ENCODE measurements at regions not wholly inside any gene's neighbourhood (a gene's known extent, or its start where the extent isn't known, plus 50 kb on each side); places are given as distances from the start of the nearest gene placed in this dataset.
"Not testable (repeated sequence)": the region's sequence is repeated elsewhere in the genome, so short reads cannot be mapped to it uniquely, and the experiment has no call there.

GRCh38 chrX:125205918-125206665, 113.6 kb upstream of the TEX13C start:
- no peak for ATAC-seq (replicated peaks)
- peak overlapping the region; percentile 77 for H3K4me3 Mint-ChIP-seq
- H3K36me3 Mint-ChIP-seq (ENCODE audit: low read depth), result no peaks in the 10 kb centered on the region
- no peaks in the 10 kb centered on the region for H3K9me3 Mint-ChIP-seq
- no peaks in the 10 kb centered on the region for H3K4me1 Mint-ChIP-seq
- H3K27ac Mint-ChIP-seq, result no peak overlapping the region
- peaks cover 25% of the 10 kb centered on the region for H3K27me3 Mint-ChIP-seq

- no peaks in the 10 kb centered on the region for H3K4me1 Mint-ChIP-seq
- no peak for ATAC-seq (replicated peaks)
- H3K27ac Mint-ChIP-seq, result no peak overlapping the region
- H3K36me3 Mint-ChIP-seq (ENCODE audit: low read depth), result no peaks in the 10 kb centered on the region
- peaks cover 12% of the 10 kb centered on the region for H3K27me3 Mint-ChIP-seq
- H3K4me3 Mint-ChIP-seq, result no peak overlapping the region
- H3K9me3 Mint-ChIP-seq, result no peaks in the 10 kb centered on the region
These were observed 109.5 kb upstream of the TEX13C start for GRCh38 chrX:125210146-125210545.

GRCh38 chrX:125219852-125220251, 99.8 kb upstream of the TEX13C start:
- no peak for ATAC-seq (replicated peaks)
- no peaks in the 10 kb centered on the region for H3K9me3 Mint-ChIP-seq
- no peak overlapping the region for H3K27ac Mint-ChIP-seq
- no peaks in the 10 kb centered on the region for H3K27me3 Mint-ChIP-seq
- H3K4me1 Mint-ChIP-seq, result no peaks in the 10 kb centered on the region
- no peak overlapping the region for H3K4me3 Mint-ChIP-seq
- H3K36me3 Mint-ChIP-seq (ENCODE audit: low read depth), result no peaks in the 10 kb centered on the region

GRCh38 chrX:125236955-125237354, 82.7 kb upstream of the TEX13C start:
- H3K27ac Mint-ChIP-seq, result no peak overlapping the region
- ATAC-seq (replicated peaks), result peak; percentile 47
- no peaks in the 10 kb centered on the region for H3K4me1 Mint-ChIP-seq
- no peaks in the 10 kb centered on the region for H3K36me3 Mint-ChIP-seq (ENCODE audit: low read depth)
- no peak overlapping the region for H3K4me3 Mint-ChIP-seq
- H3K9me3 Mint-ChIP-seq, result no peaks in the 10 kb centered on the region
- H3K27me3 Mint-ChIP-seq, result no peaks in the 10 kb centered on the region

GRCh38 chrX:125248931-125249330, 70.7 kb upstream of the TEX13C start:
- H3K27me3 Mint-ChIP-seq, result no peaks in the 10 kb centered on the region
- no peak overlapping the region for H3K27ac Mint-ChIP-seq
- no peaks in the 10 kb centered on the region for H3K9me3 Mint-ChIP-seq
- H3K4me1 Mint-ChIP-seq, result no peaks in the 10 kb centered on the region
- no peaks in the 10 kb centered on the region for H3K36me3 Mint-ChIP-seq (ENCODE audit: low read depth)
- no peak overlapping the region for H3K4me3 Mint-ChIP-seq
- ATAC-seq (replicated peaks), result no peak

- not testable (repeated sequence) for H3K36me3 Mint-ChIP-seq (ENCODE audit: low read depth); H3K4me1 Mint-ChIP-seq; H3K27me3 Mint-ChIP-seq; ATAC-seq (replicated peaks); H3K9me3 Mint-ChIP-seq; H3K4me3 Mint-ChIP-seq; H3K27ac Mint-ChIP-seq
These were observed 63.9 kb upstream of the TEX13C start for GRCh38 chrX:125255759-125256158.

- Mint-ChIP-seq H3K36me3 (ENCODE audit: low read depth) (no peaks in the 10 kb centered on the region), H3K4me3 (no peak overlapping the region), H3K9me3 (peaks cover 3% of the 10 kb centered on the region), H3K27ac (no peak overlapping the region), H3K27me3 (no peaks in the 10 kb centered on the region), H3K4me1 (no peaks in the 10 kb centered on the region)
- ATAC-seq (replicated peaks), result no peak
These were observed 56.8 kb upstream of the TEX13C start for GRCh38 chrX:125262836-125263235.

- Mint-ChIP-seq H3K4me3 (no peak overlapping the region), H3K27me3 (no peaks in the 10 kb centered on the region), H3K27ac (no peak overlapping the region), H3K9me3 (peaks cover 3% of the 10 kb centered on the region), H3K36me3 (ENCODE audit: low read depth) (no peaks in the 10 kb centered on the region), H3K4me1 (no peaks in the 10 kb centered on the region)
- ATAC-seq (replicated peaks), result no peak
These were observed 53.5 kb upstream of the TEX13C start for GRCh38 chrX:125266153-125266660.

Measured in activated T-helper 17 cell treated with anti-CD3 and anti-CD28 coated beads, Interleukin-2, amount 50 U/mL, for 72 hours (primary cell).